NAMALWA (cell line): ENCODE measurements at regions not wholly inside any gene's neighbourhood (a gene's known extent, or its start where the extent isn't known, plus 50 kb on each side); places are given as distances from the start of the nearest gene placed in this dataset.

Source experiments
- DNase-seq: peaks from one replicate; pipeline ENCODE4 v3.0.0-alpha.2; 2015; ENCODE audit warnings: low spot score

DNA sequence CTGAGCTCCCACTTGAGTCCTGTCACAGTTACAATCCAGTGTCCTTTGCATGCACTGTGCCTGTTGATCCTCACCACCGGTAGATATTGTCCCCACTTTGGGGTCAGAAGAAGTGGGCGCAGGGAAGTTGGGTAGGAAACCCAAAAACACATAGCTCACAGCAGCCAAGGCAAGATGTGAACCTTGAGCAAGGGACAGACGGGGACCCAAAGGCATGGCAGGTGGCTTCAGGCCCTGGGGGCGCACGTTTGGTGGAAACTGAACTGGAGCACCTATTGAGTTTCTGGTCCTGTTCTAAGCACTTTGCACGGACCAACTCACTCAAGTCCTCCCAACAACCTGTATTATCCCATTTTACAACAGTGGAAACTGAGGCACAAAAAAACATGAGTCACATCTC, 82.8 kb upstream of the ZNF716 start:
- no peak for DNase-seq

DNA sequence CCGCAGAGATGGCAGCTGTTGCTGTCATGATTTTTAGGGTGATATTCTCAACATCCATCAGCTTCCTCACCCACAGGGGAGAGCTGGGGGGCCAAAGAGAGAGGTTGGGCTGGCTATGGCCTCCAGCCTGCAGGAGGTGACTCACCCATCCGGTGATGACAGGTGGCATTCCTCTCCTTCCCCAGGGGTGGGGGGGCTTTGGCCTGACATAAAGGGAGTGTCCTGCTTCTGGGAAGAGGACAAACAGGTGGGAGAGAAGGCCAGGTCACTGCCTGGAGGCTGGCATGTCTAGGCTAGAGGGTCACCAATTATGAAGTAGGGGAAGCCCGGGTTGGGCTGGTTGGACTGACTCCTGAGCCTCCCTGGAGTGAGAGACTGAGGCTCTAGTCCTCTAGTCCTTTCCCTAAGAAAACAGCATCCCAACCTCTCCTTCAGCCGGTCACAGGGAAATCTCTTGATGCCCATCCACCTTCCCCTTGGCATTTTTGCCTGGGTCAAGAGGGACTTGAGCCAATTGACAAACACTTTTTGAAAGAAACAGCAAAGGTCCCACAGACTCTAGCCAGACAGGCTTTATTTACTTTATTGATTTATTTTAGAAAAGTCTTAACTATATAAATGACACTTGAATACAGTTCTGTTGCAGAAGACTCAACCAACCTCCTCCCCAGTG, 79.8 kb upstream of the ZNF716 start:
- no peak for DNase-seq

DNA sequence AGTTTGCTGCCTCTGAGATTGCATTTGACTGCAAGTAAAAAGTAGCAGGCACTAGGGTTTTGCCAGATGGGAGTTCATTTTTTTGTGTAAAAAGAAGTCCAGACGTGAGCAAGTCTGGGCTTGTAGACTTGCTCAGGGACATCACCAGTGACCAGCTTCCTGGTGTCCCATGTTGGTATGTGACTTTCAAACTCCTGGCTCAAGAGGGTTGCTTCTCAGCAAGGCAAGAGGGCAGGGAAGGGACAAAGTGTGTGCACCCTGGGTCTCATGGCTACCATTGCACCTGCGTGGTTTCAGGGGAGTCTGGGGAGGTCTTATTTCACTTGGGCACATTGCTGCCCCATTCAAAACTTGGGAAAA, 79.3 kb upstream of the ZNF716 start:
- no peak for DNase-seq

DNA sequence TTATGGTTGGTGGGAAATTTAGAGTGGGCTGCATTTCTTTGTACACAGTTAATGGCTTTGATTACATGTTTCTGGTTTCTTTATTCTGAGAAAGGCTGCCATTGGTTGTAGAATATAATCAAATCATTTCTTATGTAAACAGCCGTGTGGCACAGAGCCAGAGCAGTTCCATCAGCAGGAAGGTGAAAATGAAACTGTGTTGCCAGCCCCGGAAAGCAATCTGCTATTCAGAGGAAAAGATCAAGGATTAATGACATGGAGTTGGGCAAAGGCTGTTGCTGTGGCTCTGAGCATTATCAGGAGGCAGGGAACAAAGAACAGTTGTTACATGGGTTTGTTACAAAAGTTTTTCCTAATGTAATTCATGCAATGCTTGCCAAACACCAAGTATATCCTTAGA, 74.2 kb upstream of the ZNF716 start:
- DNase-seq = no peak

DNA sequence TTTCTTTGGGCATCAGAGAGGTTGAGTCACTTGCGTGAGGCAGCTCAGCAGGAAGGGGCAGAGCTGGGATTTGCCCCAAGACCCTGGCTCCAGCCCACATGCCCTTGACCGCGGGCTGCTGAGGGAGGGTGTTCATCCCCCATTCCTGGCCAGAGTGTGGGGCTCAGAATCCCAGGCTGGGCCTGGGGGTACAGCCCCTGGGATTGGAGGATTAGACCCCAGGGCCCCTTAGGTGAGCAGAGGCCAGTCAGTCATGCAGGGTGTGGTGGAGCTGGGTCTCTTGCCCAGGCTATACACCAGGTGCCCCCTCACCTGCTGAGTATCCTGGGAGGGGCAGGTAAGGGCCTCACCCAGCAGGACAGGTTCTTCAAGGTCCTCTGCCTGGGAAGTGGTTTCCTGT, 68.4 kb upstream of the ZNF716 start:
- no peak for DNase-seq

DNA sequence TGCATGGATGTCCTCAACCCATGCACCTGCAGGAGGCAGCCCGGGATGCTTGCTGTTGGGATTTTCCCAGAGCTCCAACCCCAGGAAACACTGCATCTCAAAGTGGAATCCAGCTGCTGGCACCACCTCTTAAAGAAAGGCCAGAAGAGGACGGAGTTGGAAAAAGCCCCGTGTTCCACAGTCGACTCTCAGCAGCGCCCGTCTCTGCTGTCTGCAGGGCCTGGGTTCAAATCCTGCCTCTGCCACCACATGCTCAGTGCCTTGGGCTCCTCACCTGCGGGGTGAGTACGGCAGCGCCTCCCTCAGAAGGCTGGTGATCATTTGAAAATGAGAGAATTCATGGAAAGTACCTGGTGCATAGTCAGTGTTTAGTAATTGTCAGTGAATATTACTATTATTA, 65.6 kb upstream of the ZNF716 start:
- no peak for DNase-seq

DNA sequence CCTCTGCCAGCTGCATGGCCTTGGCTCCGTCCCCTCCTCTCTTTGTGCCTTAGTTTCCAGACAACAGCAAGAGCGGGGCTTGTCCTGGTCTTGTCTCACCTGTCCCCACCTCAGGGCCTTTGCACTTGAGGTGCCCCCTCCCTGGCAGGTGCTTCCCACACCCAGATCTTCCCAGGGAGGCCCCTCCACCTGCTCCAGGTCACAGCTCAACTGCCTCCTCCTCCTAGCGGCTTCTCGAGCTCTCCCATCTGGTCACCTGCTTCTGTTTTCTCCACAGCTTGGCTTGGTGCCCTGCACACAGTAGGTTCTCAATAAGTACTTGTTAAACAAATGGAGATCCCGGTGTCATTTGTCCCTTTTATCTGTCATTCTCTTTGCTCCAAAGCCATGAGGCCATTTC, 64.3 kb upstream of the ZNF716 start:
- DNase-seq = no peak

DNA sequence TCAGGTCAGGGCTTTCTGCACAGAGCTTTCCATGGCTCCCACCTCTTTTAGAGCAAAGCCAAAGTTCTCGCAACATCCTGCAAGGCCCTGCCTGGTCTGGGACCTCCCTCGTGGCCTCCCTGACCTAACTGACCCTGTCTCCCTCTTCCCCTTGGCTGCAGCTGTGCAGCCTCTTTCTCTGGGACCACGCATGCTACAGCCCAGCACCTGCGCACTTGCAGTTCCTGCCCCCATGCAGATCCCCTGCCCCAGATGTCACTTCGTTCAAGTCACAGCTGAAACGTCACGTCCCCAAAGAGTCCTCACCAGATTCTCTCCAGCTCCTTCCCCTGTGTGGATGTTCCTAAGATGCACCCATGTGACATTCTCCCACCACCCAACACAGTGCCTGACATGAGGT, 61.2 kb upstream of the ZNF716 start:
- DNase-seq = no peak

DNA sequence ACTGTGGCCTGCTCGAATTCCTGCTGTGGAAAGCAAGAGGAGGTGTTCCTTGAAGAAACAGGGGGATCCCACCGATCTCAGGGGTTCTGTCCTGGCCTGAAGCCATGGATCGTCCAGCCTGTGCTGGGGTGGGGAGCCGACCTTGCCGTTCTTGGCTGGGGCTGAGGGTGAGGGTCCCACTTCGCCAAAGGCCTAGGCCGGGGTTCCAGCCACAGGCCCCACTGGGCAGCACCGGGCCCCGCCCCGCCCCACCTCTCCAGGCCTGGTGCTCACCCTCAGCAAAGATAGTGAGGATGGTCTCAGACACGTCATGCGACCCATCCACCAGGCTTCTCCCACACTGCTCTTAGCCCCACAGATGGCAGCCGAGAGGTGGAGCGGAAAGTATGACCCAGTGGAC, 51.4 kb upstream of the ZNF716 start:
- no peak for DNase-seq

DNA sequence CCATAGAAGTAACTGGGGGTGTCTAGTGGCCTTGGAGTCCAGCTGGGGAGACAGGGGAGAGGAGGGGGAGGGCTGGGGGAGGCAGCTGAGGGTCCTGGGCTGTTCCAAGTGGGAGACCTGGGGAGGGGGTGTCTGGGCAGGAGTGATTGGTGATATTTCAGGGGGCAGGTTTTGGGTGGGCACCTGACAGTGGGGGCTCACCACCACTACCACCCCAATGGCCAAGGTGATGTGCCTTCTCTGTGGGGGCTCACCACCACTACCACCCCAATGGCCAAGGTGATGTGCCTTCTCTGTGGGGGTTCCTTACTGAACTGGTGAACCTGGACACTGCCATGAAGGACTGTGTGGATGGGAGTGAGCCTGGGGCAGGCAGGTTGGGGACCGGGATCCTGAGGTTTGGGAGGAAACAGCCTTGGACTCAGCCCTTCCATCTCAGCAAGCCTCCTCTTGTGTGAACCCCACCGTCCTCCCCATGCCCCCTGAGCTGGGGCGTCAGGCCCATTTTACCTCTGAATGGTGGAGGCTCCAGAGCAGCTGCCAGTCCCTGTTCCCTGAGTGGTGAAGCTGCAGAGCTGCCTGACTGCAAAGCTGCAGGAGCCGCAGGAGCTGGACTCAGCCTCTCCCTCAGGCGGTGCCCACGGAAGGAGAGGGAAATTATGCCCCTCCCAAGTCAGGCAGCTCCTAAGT, 50.6 kb upstream of the ZNF716 start:
- no peak for DNase-seq

DNA sequence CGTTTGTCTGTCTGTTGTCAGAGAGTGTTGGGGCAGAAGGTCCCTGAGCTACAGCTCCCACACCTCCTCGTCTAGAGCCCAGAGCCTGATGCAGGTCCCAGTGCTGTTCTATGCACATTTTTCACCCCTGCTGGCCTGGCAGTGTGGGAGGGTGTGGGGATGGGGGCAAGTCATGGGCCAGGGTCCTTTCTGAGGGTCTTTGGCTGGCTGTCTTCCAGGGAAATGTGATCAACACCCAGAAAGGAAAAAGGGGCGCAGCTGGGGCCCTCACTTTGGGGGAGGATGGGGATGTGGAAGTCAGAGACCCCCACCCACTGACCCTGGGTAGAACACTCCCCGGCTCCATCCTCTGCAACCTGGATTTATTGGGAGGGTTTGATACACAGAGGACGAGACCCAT, 50.0 kb upstream of the ZNF716 start:
- DNase-seq = no peak
